Type B pancreatic cell (in vitro differentiated cells): ENCODE measurements at regions not wholly inside any gene's neighbourhood (a gene's known extent, or its start where the extent isn't known, plus 50 kb on each side); places are given as distances from the start of the nearest gene placed in this dataset.

Experiments used
- DNase-seq: peaks from one replicate; pipeline ENCODE4 v3.0.0; 2021; ENCODE audit warnings: mixed read lengths; ENCODE audit not compliant: unreplicated experiment; ENCODE audit errors: extremely low spot score
- H3K27ac Mint-ChIP-seq: 2 replicates; pipeline ENCODE4 v1.8.0; 2021; ENCODE audit warnings: mild to moderate bottlenecking, mixed read lengths
- H3K27me3 Mint-ChIP-seq: 2 replicates; pipeline ENCODE4 v1.8.0; 2021; ENCODE audit warnings: mixed read lengths
- H3K36me3 Mint-ChIP-seq: 2 replicates; pipeline ENCODE4 v1.8.0; 2021; ENCODE audit warnings: mixed read lengths
- H3K4me1 Mint-ChIP-seq: one replicate; pipeline ENCODE4 v1.8.0; 2021; ENCODE audit warnings: mixed read lengths; ENCODE audit not compliant: unreplicated experiment
- H3K4me3 Mint-ChIP-seq: 2 replicates; pipeline ENCODE4 v1.8.0; 2021; ENCODE audit warnings: mild to moderate bottlenecking, mixed read lengths
- H3K9me3 Mint-ChIP-seq: 2 replicates; pipeline ENCODE4 v1.8.0; 2021; ENCODE audit warnings: mixed read lengths
- CTCF ChIP-seq: fragments of 200-600 bp; sonication (generic); conservative IDR thresholded peaks from 2 replicates; pipeline ENCODE4 v1.5.0; 2021; ENCODE audit warnings: antibody characterized with exemption, mild to moderate bottlenecking

GRCh38 chr9:12880406-12881015 lies 105.7 kb downstream of the LURAP1L start:
- no peak overlapping the region for H3K4me3 Mint-ChIP-seq

GRCh38 chr9:12882430-12882829 lies 107.6 kb downstream of the LURAP1L start:
- peaks cover 8% of the 10 kb centered on the region for H3K9me3 Mint-ChIP-seq
- H3K36me3 Mint-ChIP-seq = no peaks in the 10 kb centered on the region
- TF ChIP-seq CTCF = no peak
- H3K27ac Mint-ChIP-seq = no peak overlapping the region
- H3K4me3 Mint-ChIP-seq = no peak overlapping the region
- DNase-seq = no peak
- peaks cover 37% of the 10 kb centered on the region for H3K4me1 Mint-ChIP-seq
- no peaks in the 10 kb centered on the region for H3K27me3 Mint-ChIP-seq

More at GRCh38 chr9:12880406-12881015, 105.7 kb downstream of the LURAP1L start:
- Mint-ChIP-seq H3K9me3 (peaks cover 8% of the 10 kb centered on the region), H3K27ac (peak overlapping the region; percentile 50), H3K4me1 (peaks cover 31% of the 10 kb centered on the region), H3K27me3 (no peaks in the 10 kb centered on the region), H3K36me3 (no peaks in the 10 kb centered on the region)
- DNase-seq = no peak
- no peak for TF ChIP-seq CTCF

- Mint-ChIP-seq H3K27me3 (no peaks in the 10 kb centered on the region), H3K4me1 (peaks cover 21% of the 10 kb centered on the region), H3K27ac (no peak overlapping the region), H3K4me3 (no peak overlapping the region), H3K9me3 (peaks cover 8% of the 10 kb centered on the region), H3K36me3 (no peaks in the 10 kb centered on the region)
- DNase-seq = no peak
- TF ChIP-seq CTCF = peak; percentile 53
These were observed 110.0 kb downstream of the LURAP1L start for GRCh38 chr9:12884736-12885395.

- no peak for DNase-seq
- Mint-ChIP-seq H3K27ac (no peak overlapping the region), H3K4me3 (no peak overlapping the region), H3K9me3 (peaks cover 11% of the 10 kb centered on the region), H3K36me3 (peaks cover 3% of the 10 kb centered on the region), H3K4me1 (peaks cover 13% of the 10 kb centered on the region), H3K27me3 (no peaks in the 10 kb centered on the region)
- no peak for TF ChIP-seq CTCF
These were observed 114.7 kb downstream of the LURAP1L start for GRCh38 chr9:12889402-12890106.

- TF ChIP-seq CTCF = no peak
- no peaks in the 10 kb centered on the region for H3K27me3 Mint-ChIP-seq
- no peak overlapping the region for H3K4me3 Mint-ChIP-seq
- H3K4me1 Mint-ChIP-seq = no peaks in the 10 kb centered on the region
- peaks cover 3% of the 10 kb centered on the region for H3K36me3 Mint-ChIP-seq
- DNase-seq = no peak
- no peak overlapping the region for H3K27ac Mint-ChIP-seq
- H3K9me3 Mint-ChIP-seq = peaks cover 8% of the 10 kb centered on the region
These were observed 116.8 kb downstream of the LURAP1L start for GRCh38 chr9:12891588-12891987.
